Kidney epithelial cell (primary cell): ENCODE measurements at regions not wholly inside any gene's neighbourhood (a gene's known extent, or its start where the extent isn't known, plus 50 kb on each side); places are given as distances from the start of the nearest gene placed in this dataset.

ENCODE experiments used
- DNase-seq: peaks from one replicate; pipeline ENCODE4 v3.0.0-alpha.2; 2010; ENCODE audit warnings: low read depth
- H3K27me3 ChIP-seq: 2 replicates; pipeline ENCODE4 v1.6.0; 2011; ENCODE audit warnings: low read length; ENCODE audit not compliant: control insufficient read depth, insufficient read depth
- H3K36me3 ChIP-seq: 2 replicates; pipeline ENCODE4 v1.5.1; 2011; ENCODE audit warnings: low read length; ENCODE audit not compliant: control insufficient read depth, insufficient read depth
- H3K4me3 ChIP-seq: 2 replicates; pipeline ENCODE4 v1.5.1; 2011; ENCODE audit warnings: low read depth, mild to moderate bottlenecking, control low read depth, low read length
- CTCF ChIP-seq: IDR thresholded peaks from 2 replicates; pipeline ENCODE4 v1.5.1; 2011; ENCODE audit warnings: mild to moderate bottlenecking, moderate library complexity, low read length, control low read depth, inconsistent platforms; ENCODE audit not compliant: insufficient read depth, poor library complexity, severe bottlenecking

- Histone ChIP-seq H3K36me3 (no peaks in the 10 kb centered on the region), H3K27me3 (no peaks in the 10 kb centered on the region), H3K4me3 (no peak overlapping the region)
- no peak for DNase-seq
- no peak for TF ChIP-seq CTCF
Observed at GRCh38 chr1:219507437-219507836, 105.5 kb downstream of the ZC3H11B start.

- Histone ChIP-seq H3K27me3 (no peaks in the 10 kb centered on the region), H3K36me3 (no peaks in the 10 kb centered on the region), H3K4me3 (no peak overlapping the region)
- no peak for DNase-seq
- TF ChIP-seq CTCF: no peak
Observed at GRCh38 chr1:219506936-219507335, 106.0 kb downstream of the ZC3H11B start.

GRCh38 chr1:219506473-219506899 lies 106.4 kb downstream of the ZC3H11B start:
- Histone ChIP-seq H3K4me3 (no peak overlapping the region), H3K36me3 (no peaks in the 10 kb centered on the region), H3K27me3 (no peaks in the 10 kb centered on the region)
- DNase-seq: no peak
- no peak for TF ChIP-seq CTCF

GRCh38 chr1:219505886-219506285 lies 107.0 kb downstream of the ZC3H11B start:
- H3K27me3 ChIP-seq: no peaks in the 10 kb centered on the region
- no peak overlapping the region for H3K4me3 ChIP-seq
- no peaks in the 10 kb centered on the region for H3K36me3 ChIP-seq
- TF ChIP-seq CTCF: no peak
- no peak for DNase-seq

GRCh38 chr1:219503604-219504003 lies 109.3 kb downstream of the ZC3H11B start:
- Histone ChIP-seq H3K4me3 (no peak overlapping the region), H3K36me3 (no peaks in the 10 kb centered on the region), H3K27me3 (no peaks in the 10 kb centered on the region)
- TF ChIP-seq CTCF: no peak
- no peak for DNase-seq

- TF ChIP-seq CTCF: no peak
- DNase-seq: no peak
- no peak overlapping the region for H3K4me3 ChIP-seq
- H3K27me3 ChIP-seq: no peaks in the 10 kb centered on the region
- no peaks in the 10 kb centered on the region for H3K36me3 ChIP-seq
Observed at GRCh38 chr1:219500327-219500897, 112.5 kb downstream of the ZC3H11B start.
